ENCODE measurements at regions not wholly inside any gene's neighbourhood (a gene's known extent, or its start where the extent isn't known, plus 50 kb on each side); places are given as distances from the start of the nearest gene placed in this dataset.

DNA sequence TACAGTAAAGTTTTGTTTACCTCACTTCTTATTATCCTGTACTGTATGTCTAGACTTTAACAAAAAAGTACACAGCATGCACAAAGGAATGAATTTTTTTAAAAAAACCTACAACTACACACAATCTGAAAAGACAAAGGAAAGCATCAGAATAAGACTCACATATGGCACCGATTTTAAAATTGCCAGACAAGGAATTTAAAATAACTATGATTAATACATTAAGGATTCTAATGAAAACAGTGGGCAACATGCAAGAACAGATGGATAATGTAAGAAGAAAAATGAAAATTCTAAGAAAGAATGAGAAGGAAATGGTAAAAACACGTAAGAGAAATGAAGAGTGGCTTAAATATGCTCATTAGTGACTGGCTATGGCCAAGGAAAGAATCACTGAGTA is 638.2 kb downstream of the FBXO15 start:
- TF ChIP-seq, protein P1, sequence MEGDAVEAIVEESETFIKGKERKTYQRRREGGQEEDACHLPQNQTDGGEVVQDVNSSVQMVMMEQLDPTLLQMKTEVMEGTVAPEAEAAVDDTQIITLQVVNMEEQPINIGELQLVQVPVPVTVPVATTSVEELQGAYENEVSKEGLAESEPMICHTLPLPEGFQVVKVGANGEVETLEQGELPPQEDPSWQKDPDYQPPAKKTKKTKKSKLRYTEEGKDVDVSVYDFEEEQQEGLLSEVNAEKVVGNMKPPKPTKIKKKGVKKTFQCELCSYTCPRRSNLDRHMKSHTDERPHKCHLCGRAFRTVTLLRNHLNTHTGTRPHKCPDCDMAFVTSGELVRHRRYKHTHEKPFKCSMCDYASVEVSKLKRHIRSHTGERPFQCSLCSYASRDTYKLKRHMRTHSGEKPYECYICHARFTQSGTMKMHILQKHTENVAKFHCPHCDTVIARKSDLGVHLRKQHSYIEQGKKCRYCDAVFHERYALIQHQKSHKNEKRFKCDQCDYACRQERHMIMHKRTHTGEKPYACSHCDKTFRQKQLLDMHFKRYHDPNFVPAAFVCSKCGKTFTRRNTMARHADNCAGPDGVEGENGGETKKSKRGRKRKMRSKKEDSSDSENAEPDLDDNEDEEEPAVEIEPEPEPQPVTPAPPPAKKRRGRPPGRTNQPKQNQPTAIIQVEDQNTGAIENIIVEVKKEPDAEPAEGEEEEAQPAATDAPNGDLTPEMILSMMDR (conservative IDR thresholded peaks at IDR 0.05) = no peak
- no peak for TF ChIP-seq ZFX (IDR thresholded peaks at IDR 0.05)

Data from C4-2B (cell line).